GM23338 (cell line): ENCODE measurements at regions not wholly inside any gene's neighbourhood (a gene's known extent, or its start where the extent isn't known, plus 50 kb on each side); places are given as distances from the start of the nearest gene placed in this dataset.

ENCODE experiments used
- CREB1 ChIP-seq: fragments of 250-450 bp; sonication (Bioruptor Pico); IDR thresholded peaks from 2 replicates; pipeline ENCODE4 v1.5.0; 2020; ENCODE audit warnings: low read depth, mild to moderate bottlenecking, moderate library complexity
- EZH2 ChIP-seq: fragments of 200-600 bp; sonication (generic); IDR thresholded peaks from one replicate; pipeline ENCODE4 v1.8.0; 2017; ENCODE audit warnings: antibody characterized with exemption, mild to moderate bottlenecking, low read depth; ENCODE audit not compliant: unreplicated experiment
- EZH2phosphoT487 ChIP-seq: fragments of 200-600 bp; sonication (generic); IDR thresholded peaks from one replicate; pipeline ENCODE4 v1.8.1; 2018; ENCODE audit warnings: antibody characterized with exemption; ENCODE audit not compliant: unreplicated experiment
- JUNB ChIP-seq: IDR thresholded peaks from one replicate; pipeline ENCODE4 v1.6.1; 2016; ENCODE audit warnings: antibody characterized with exemption; ENCODE audit not compliant: unreplicated experiment
- POLR2AphosphoS5 ChIP-seq: IDR thresholded peaks from 2 replicates; pipeline ENCODE4 v1.6.1; 2016; ENCODE audit warnings: antibody characterized with exemption, low read depth
- STAT1 ChIP-seq: IDR thresholded peaks from one replicate; pipeline ENCODE4 v1.6.1; 2016; ENCODE audit warnings: antibody characterized with exemption; ENCODE audit not compliant: unreplicated experiment
- ZNF331 ChIP-seq: fragments of 250-450 bp; sonication (Bioruptor Pico); IDR thresholded peaks from 2 replicates; pipeline ENCODE4 v1.5.0; 2020; ENCODE audit warnings: low read depth, mild to moderate bottlenecking, moderate library complexity
- ZNF462 ChIP-seq: fragments of 250-450 bp; sonication (Bioruptor Pico); IDR thresholded peaks from 2 replicates; pipeline ENCODE4 v1.5.0; 2020; ENCODE audit warnings: mild to moderate bottlenecking, moderate library complexity
- TF ChIP-seq, protein P1 (sequence below): IDR thresholded peaks from 2 replicates; pipeline ENCODE4 v1.6.1; 2016; ENCODE audit warnings: antibody characterized with exemption
- TF ChIP-seq, protein P2 (sequence below), 2 experiments: fragments of 200-600 bp in 1 of 2; sonication (generic) in 1 of 2; conservative IDR thresholded peaks; 2 replicates each; pipeline versions ENCODE4 v1.5.1 to v1.6.1; 2016 to 2017; ENCODE audit warnings: antibody characterized with exemption in 2 of 2, low read depth in 2 of 2, mild to moderate bottlenecking in 2 of 2, moderate library complexity in 1 of 2

DNA sequence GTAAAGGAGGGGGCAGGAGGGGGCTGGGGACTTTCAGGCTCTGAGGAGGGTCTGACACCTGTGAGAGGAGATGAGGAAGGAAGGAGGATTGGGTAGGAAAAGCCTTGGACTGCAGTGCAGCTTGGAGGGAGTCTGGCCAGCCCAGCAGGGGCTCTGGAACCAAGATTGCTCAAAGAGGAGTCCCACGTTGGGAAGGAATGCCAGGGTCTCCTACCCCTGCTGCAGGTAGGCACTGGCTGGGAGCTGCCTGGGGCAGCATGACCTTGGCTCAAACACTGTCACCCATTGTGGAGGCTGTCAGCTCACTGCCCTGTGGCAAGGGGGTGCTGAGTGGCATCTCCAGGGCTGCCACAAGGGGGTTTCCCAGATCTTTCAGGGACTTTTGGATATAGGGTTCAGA, 94.5 kb downstream of the RPS6KA4 start (continued):
- TF ChIP-seq ZNF462 (CRISPR knock-in tag) (no peak), EZH2phosphoT487 (no peak), STAT1 (no peak), POLR2AphosphoS5 (no peak), CREB1 (CRISPR knock-in tag) (no peak), EZH2 (no peak), JUNB (no peak), ZNF331 (CRISPR knock-in tag) (no peak)
- TF ChIP-seq, protein P1, sequence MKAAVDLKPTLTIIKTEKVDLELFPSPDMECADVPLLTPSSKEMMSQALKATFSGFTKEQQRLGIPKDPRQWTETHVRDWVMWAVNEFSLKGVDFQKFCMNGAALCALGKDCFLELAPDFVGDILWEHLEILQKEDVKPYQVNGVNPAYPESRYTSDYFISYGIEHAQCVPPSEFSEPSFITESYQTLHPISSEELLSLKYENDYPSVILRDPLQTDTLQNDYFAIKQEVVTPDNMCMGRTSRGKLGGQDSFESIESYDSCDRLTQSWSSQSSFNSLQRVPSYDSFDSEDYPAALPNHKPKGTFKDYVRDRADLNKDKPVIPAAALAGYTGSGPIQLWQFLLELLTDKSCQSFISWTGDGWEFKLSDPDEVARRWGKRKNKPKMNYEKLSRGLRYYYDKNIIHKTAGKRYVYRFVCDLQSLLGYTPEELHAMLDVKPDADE = no peak
- TF ChIP-seq, protein P2, sequence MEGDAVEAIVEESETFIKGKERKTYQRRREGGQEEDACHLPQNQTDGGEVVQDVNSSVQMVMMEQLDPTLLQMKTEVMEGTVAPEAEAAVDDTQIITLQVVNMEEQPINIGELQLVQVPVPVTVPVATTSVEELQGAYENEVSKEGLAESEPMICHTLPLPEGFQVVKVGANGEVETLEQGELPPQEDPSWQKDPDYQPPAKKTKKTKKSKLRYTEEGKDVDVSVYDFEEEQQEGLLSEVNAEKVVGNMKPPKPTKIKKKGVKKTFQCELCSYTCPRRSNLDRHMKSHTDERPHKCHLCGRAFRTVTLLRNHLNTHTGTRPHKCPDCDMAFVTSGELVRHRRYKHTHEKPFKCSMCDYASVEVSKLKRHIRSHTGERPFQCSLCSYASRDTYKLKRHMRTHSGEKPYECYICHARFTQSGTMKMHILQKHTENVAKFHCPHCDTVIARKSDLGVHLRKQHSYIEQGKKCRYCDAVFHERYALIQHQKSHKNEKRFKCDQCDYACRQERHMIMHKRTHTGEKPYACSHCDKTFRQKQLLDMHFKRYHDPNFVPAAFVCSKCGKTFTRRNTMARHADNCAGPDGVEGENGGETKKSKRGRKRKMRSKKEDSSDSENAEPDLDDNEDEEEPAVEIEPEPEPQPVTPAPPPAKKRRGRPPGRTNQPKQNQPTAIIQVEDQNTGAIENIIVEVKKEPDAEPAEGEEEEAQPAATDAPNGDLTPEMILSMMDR (conservative IDR thresholded peaks at IDR 0.05; ENCODE audit: low read depth in 2 of 2) = no peak
